Suprapubic skin (tissue), 4 donors: ENCODE measurements at regions not wholly inside any gene's neighbourhood (a gene's known extent, or its start where the extent isn't known, plus 50 kb on each side); places are given as distances from the start of the nearest gene placed in this dataset.

Source experiments
- EP300 ChIP-seq: sonication (generic); formaldehyde crosslinking; IDR thresholded peaks from one replicate; pipeline ENCODE4 v1.6.1; 2017; ENCODE audit warnings: antibody characterized with exemption
- POLR2AphosphoS5 ChIP-seq, 3 donors: sonication (generic); formaldehyde crosslinking; IDR thresholded peaks; one replicate each; pipeline ENCODE4 v1.6.1; 2017; ENCODE audit warnings: antibody characterized with exemption in 3 of 3
- TF ChIP-seq, protein P1 (sequence below), 2 donors: fragments of 200-600 bp in 1 of 2; fragments of 450-650 bp in 1 of 2; sonication (generic) in 1 of 2; IDR thresholded peaks; one replicate each; pipeline ENCODE4 v1.5.1; 2016 to 2019; ENCODE audit warnings: antibody characterized with exemption in 2 of 2, mild to moderate bottlenecking in 1 of 2, moderate library complexity in 1 of 2

DNA sequence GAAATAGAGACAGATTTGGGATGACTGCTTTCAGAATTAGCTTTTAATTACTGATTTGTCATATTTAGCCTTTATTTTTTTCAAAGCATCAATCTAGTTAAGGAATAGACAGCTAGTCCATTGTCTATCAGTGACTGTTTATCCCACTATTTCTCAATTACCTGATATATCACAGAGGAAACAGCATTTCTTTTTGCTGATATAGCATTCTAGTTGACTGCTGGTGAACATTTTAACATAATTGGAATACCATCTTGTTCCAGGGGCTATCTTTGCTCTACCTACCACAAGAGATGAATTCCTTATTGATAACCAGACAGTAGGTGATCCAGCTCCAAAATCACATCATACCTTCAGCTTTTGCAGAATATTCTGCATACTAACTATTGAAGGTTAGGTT lies 982.7 kb downstream of the SQOR start:
- TF ChIP-seq, protein P1, sequence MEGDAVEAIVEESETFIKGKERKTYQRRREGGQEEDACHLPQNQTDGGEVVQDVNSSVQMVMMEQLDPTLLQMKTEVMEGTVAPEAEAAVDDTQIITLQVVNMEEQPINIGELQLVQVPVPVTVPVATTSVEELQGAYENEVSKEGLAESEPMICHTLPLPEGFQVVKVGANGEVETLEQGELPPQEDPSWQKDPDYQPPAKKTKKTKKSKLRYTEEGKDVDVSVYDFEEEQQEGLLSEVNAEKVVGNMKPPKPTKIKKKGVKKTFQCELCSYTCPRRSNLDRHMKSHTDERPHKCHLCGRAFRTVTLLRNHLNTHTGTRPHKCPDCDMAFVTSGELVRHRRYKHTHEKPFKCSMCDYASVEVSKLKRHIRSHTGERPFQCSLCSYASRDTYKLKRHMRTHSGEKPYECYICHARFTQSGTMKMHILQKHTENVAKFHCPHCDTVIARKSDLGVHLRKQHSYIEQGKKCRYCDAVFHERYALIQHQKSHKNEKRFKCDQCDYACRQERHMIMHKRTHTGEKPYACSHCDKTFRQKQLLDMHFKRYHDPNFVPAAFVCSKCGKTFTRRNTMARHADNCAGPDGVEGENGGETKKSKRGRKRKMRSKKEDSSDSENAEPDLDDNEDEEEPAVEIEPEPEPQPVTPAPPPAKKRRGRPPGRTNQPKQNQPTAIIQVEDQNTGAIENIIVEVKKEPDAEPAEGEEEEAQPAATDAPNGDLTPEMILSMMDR (IDR thresholded peaks at IDR 0.05): no peak
- TF ChIP-seq POLR2AphosphoS5 (IDR thresholded peaks at IDR 0.05) (no peak), EP300 (no peak)
